GM19324 (cell line): ENCODE measurements at regions not wholly inside any gene's neighbourhood (a gene's known extent, or its start where the extent isn't known, plus 50 kb on each side); places are given as distances from the start of the nearest gene placed in this dataset.

Experiments used
- ATAC-seq: cut with Tn5 transposase; IDR thresholded peaks from one replicate; pipeline ENCODE4 v1.9.1; 2021; ENCODE audit warnings: mild to moderate bottlenecking, moderate library complexity; ENCODE audit not compliant: unreplicated experiment, low FRiP score

DNA sequence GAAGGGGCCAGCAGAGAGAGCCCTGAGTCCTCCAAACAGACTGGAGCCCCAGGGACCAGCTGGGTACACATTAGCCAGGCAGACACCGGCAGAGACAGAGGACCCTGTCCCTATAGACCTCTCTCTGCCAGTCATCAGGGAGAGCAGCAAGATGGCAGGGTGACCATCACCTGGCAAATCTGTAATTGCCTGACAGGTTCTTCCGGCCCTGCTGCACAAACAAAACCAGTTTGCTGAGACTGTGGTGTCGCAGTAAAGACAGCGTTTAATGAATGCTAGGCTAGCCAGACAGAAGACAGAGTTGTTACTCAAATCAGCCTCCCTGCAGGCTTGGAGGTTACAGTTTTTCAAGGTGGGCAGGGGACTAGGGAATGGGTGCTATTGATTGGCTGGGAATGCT, 618.9 kb downstream of the NPHP4 start:
- no peak for ATAC-seq

DNA sequence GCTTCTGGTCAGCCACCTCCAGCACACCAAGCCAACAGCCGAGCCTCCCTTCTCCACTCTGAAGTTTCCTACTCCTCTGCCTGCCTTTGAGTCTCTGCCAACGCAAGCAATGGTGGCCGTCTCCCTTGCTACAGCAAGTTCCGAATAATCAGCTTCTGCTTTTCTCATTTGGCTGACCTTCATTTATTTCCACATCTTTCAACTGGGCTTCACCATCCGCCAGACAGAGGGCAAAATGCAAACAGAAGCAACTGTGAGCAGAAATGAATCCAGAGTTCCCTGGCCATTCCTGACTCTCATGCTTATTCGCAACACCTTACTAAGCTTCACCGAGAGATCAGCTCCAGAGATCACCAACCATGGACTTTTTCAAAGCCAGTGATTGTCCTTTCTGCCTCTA, 621.0 kb downstream of the NPHP4 start:
- ATAC-seq = no peak

DNA sequence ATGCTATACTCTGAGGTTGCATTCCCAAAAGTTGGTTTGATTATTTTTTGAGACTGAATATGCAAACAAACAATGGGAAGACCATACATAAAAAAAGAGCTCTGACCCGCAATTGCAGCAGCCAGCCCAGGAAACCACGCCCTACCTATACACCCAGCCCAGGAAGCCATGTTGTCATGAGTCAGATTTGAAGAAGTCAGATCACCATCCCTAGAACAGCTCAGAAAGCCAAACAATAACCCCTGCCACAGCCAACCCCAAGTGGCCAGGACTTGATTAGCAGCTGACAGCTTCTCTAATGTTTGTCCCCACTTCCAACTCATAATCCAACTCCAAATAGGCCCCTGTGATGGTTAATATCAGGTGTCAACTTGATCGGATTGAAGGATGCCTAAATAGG, 621.9 kb downstream of the NPHP4 start:
- no peak for ATAC-seq

DNA sequence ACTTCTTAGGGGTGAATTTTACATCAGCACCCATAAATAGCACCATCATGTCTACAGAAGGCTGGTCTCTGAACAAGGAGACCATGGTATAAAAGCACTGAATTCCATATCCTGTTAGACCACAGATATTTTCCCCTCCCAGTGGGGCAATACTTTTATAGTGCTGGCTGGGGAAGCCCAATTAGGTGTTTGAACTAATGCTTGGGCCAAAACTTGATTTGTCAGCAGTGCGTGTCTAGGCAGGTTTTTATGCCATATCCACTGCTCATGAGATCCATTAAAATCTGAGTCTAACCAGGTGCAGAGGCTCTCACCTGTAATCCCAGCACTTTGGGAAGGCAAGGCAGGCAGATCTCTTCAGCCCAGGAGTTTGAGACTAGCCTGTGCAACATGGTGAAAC, 623.0 kb downstream of the NPHP4 start:
- ATAC-seq = no peak

DNA sequence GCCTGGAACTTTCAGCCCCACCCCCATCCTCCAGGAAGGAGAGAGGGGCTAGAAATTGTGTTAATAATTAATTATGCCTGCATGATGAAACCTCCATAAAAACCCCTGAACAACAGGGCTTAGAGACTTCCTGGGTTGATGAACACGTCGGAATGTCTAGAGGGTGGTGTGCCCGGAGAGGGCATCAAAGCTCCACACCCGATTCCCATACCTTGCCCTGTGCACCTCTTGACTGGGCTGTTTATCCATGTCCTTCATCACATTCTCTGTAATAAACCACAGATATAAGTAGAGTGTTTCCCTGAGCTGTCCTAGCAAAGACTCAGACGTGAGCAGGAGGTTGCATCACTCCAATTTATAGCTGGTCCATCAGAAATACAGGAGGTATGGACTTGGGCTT, 624.0 kb downstream of the NPHP4 start:
- ATAC-seq = no peak

DNA sequence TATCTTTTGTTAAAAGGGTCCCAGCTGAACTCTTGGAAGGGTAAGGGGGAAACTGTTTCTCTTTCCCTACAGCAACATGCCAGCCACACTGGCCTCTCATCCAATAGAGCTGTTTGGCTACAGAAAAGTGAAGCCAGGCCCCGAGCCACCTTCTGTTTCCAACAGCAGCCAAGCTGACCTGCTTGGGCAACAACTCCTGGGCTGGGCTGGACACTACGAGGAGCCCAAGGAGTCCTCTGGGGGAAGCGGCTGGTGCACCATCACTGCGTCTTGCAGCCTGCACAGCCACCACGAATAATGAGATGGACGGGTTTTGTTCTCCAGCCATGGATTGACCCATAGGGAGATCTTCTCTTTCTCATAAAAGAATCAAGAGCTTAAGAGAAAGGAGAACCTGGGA, 624.9 kb downstream of the NPHP4 start:
- no peak for ATAC-seq

DNA sequence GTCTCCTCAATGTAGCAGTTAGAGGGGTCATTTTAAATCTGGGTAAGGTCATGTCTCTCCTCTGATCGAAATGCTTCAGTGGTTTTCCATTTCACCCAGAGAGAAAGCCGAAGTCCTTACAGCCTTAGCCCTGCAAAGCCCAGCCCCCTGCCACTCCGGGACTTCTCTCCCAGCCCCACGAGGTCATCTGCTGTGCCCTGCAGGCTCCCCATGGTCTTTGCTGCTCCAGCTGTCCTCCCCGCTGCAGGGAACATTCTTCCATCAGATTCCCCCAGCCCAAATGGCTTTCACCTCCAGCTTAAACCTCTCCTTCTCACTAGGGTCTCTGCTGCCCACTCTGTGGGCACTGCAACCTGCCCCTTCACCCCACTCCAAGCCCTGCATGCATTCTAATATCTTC, 626.5 kb downstream of the NPHP4 start:
- no peak for ATAC-seq

DNA sequence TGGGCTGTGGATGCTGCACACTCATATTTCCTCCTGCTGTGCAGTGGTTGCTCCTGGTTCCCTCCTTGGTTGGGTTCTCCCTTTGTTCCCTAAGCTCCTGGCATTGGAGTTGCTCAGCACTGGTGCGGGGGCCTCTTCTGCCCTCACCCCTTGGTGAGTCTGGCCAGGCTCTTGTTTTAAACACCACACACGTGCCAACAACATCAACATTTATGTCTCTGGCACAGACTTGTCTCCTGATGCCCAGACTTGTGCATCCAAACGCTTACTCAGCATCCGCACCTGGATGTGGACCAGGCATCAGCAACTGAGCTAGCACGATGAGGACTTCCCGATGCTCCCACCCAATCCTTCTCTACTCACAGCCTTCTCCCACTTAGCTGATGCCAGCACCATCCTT, 627.6 kb downstream of the NPHP4 start:
- no peak for ATAC-seq

DNA sequence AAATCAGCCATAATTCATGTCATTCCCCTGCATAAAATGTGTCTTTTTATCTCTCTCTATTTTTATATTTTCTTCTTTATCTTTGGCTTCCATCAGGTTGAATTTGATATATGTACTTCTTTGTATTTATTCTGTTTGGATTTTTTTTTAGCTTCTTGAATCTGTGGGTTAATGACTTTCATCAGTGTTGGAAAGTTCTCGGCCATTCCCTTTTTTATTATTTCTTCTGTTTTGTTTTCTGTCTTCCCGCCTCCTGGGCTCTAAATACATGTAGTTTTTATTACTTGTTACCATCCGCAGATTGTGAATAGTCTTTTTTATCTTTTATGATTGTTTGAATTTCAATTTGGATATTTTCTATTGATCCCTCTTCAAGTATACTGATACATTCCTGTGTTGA, 637.5 kb downstream of the NPHP4 start:
- ATAC-seq = no peak

DNA sequence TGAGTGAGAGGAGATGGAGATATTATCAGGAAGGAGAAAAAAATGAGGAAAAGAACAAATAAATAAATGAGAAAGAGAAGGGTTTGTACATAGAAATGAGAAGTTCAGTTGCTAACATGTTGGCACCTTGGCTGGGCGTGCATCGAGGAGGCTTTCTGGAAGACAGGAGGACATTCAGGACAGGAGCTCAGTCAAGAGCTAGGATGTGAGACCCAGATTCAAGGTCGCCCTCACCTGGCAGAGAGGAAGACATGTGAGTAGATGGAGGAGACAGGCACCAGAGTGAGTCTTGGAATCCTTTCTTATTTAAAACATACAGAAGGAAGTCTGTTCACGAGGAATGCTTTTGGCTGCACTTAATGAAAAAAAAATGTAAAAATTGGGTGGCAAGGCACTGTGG, 640.9 kb downstream of the NPHP4 start:
- ATAC-seq = no peak

DNA sequence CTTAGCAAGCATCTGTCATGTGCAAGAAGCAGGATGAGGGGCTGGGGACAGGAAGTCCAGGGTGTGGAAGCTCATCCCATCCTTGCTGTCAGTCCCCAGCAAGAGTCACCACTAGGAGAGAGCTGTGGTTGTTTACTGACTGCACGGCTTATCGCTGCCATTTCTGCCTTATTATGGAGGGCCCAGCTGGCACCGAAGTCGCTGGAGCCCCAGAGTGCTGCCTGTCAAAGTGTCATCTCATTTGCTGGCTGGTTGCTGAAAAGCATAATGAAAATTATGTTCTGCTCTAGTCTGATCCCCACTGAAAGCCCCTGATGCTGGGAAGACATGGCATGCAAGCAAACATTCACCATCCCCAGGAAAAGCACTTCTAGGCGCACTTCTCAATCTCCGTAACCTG, 642.7 kb downstream of the NPHP4 start:
- no peak for ATAC-seq

DNA sequence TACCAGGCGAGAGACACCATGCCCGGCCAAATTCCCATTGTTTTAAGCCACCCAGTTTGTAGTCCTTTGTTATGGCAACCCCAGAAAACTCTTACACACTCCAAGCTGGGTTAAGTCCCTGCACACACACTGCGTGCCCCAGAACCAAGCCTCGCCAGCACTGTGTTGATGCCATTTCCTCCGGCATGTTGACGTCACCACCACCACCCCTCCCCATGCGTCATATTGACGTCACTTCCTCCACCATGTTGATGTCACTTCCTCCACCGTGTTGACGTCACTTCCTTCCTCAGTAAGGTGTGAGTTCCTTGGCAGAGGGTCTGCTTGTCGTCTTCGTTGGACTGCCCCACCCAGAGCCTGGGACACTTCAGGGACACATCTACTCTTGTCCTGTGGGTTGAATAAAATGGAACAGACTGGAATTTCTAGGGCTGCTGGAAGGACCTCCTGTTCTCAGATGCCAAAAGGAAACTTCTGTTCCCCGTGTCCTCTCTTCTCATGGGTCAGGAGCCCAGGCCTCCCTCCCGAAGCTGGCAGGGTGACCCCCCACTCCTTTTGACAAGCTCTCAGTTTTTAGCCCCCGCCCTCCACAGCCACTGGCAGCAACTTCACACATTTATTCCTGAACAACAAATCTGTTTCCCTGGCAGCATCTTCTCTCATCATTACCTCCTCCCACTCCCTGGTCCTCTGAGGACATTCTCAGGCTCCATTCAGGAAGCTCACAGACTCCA, 643.3 kb downstream of the NPHP4 start:
- ATAC-seq = no peak

DNA sequence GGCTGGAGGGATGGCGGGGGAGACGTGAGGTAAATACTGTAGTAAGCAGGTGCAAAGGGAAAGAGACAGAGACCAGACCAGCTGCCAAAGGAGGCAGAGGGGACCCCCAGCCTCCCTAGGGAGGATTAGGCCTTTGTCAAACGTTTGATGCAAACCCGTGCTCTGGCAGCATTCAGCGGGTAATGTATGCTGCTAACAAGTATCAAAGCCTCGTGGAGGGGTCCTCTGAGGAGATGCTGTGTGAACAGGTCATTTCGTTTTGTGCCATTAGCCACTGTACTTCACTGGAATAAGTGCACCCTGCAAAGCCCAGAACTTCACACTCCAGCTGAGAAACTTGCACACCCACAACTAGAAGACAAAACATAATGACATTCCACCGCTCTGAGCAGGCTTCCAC, 644.5 kb downstream of the NPHP4 start:
- ATAC-seq = no peak

DNA sequence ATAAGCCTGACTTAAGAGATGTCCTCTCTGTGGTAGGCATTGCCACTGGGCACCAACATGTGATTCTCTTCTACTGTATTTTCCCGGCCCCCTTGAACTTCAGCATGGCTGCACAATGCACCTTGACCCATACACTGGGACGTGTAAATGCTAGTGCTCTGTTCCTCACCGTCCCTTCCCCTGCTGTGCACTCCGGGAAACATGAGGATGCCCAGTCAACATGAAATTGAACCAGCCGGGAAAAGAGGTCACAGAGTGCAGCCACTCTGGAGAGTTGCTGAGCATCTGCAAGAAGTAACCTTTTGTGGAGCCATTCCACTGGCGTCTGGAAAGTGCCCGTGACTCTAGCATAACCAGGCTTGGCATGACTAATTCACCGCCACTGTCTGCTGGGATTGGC, 646.7 kb downstream of the NPHP4 start:
- no peak for ATAC-seq

DNA sequence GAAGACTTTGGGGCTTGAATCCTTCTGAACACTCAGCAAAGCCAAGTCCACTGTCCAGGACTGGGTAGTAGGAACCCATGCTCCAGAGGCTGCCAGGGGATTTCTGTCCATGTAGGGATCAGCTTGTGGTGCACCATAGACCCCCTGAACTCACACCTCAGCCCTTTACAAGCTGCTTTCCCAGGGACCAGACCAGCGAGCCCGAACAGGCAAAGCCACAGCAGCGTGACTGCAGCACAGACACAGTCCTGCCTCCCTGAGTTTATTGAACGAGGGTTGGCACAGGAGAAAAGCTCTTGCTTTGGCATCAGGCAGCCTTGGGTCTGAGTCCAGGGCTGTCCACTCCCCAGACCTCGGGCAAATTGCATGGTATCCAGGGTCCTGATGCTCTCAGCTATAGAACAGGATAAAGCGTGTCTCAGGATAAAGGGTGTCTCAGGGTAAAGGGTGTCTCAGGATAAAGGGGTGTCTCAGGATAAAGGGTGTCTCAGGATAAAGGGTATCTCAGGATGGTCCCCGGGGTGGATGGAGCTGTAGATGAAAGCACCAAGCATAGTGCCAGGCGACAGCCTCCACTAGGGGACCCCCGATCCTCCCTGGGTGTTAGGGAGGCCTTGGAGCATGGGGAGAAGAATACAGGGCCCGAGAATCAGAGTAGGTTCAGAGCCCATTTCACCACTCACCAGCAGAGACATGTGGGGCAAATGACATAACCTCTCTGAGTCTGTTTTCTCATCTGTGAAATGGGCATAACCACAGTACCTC, 648.8 kb downstream of the NPHP4 start:
- no peak for ATAC-seq

DNA sequence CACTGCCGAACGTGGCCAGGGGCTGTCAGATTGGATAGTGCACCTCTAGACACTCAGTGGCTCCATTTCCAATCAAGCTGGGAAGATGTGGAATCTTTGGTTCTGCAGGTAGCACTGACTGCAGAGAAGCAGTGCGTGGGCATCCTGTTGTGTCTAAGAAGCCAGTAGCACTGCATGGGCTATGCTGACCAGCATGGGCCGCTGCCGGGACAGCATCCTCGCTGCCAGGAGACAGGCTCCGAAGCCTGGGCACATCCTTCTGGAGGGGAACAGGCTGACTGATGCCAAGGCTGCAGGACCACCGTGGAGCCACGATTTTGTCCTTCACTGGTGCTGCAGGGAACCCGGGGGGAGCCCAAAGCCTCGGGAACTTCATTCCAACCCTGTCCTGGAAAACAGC, 649.4 kb downstream of the NPHP4 start:
- no peak for ATAC-seq

DNA sequence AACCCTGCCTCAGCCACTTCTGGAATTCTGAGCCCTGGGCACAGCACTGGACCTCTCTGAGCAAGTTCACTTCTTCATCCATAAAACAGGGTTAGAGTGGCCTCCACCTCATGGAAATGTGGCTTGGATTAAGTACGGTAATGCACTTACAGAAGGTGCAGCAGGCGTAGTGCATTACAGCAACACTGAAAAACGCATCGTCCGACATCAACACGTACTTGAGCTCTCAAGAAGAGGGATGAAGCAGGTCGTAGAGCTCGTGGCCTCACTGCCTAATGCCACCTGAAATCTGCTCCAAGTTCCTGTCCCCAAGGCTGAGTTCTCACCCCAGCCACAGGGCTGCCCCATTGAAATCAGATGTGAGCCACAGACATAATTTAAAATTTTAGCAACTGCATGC, 650.1 kb downstream of the NPHP4 start:
- no peak for ATAC-seq

DNA sequence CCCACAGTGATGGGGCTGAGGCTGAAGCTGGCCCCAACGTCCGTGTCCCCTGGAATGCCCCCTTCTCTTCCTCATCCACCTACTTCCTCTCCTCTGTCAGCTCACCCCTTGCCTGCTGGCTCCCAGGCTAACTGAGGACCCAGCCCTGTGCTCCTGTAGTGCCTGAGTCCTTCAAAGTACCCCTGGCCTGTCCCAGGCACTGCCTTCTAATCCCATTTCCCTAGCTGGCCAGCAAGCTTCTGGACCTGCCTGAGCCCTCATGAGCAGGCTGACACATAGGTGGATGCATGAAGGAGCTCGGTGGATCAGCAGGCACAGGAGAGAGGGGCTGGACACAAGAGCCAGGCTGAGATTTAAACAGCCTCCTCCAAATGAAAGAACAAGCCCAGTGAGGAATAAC, 650.8 kb downstream of the NPHP4 start:
- ATAC-seq = no peak

DNA sequence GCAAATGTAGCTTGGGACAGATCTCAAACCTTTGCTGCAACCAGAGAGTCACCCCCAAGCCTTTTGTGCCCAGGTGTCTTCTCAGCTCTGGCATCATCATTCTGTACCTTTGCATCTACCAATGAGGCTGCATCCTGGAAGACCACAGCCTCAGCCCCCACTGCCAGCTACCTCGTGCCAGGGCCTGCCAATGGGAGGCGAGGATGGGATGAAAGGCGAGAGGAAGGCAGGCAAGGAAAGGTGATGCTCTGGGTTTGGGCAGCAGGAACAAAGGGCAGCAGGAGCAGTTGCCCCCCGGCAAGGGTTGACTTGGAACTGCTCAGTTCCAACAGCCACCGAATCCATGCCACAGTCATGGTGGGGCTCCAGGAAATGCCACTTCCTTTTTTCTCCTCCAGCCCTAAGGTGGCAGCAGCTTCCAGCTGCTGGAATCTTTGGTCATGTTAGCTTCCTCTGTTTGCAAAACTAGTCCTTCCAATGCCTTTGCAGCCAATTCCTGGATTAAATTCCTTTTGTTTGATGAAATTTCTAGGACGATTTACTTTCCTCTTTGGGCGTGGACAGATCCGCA, 651.6 kb downstream of the NPHP4 start:
- no peak for ATAC-seq

DNA sequence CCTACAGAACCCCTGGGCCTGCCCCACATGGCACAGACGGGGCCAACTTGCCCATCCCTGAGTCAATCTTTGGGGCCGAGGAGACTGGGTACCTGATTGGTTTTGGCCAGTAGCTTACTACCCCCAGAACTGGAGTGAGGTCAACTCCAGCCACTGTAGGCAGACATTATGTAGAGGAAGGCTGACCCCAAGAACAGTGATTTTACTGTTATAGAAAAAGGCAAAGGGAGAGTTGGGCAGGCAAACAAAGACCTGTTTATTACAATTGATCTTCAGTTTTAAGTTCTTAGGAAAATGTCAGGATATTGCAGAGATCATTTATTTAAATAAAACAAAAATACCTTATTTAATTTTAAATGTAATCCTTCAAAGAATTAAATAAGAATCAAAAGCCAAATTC, 653.8 kb downstream of the NPHP4 start:
- ATAC-seq = no peak

DNA sequence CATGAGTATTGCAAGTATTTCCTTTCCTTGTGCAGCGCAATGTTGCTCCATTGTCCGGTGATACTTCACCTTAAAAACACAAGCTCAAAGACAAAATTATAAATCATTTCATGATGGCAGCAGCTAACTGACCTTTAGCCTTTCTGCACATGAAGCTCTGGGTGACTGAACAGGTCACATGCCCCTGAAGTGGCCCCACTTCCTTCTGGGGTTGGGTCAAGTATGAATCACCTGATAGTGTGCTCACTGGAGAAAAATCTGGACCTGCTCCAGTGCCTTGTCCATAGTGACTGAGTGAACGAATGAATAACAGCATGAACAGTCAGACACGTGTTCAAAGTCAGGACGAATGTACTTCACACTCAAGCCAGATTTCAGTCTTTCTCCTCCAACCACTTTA, 658.9 kb downstream of the NPHP4 start:
- no peak for ATAC-seq

DNA sequence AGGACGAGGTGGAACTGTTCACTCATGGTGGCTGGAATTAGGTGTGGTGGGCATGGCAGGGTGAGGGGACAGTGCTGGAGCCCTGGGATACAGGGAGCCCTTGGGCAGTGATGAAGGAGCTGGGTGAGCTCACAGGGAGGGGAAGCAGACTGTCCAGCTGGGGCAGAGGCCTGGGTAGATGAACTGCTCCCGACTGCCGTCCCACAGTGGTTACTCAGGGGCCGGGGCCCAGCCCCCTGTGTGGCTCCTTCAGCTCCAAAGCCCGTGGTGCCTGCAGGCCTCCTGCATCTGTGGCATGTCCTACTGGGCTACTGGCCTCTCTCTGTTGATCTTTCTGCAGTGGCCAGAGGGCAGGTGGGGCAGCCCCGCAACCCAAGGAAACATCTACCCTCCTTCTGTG, 661.1 kb downstream of the NPHP4 start:
- ATAC-seq = no peak
